ENCODE measurements at regions not wholly inside any gene's neighbourhood (a gene's known extent, or its start where the extent isn't known, plus 50 kb on each side); places are given as distances from the start of the nearest gene placed in this dataset.
"Not testable (repeated sequence)": the region's sequence is repeated elsewhere in the genome, so short reads cannot be mapped to it uniquely, and the experiment has no call there.

DNA sequence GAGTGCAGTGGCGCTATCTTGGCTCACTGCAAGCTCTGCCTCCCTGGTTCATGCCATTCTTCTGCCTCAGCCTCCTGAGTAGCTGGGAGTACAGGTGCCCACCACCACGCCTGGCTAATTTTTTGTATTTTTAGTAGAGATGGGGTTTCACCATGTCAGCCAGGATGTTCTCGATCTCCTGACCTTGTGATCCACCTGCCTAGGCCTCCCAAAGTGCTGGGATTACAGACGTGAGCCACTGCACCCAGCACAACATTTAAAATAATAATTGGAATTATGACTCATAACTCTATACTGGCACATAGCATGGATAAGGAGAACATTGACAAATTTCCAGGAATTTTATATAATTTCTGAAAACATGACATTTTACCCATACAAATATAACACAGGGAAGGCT lies 54.2 kb downstream of the DBET start:
- not testable (repeated sequence) for H3K4me1 ChIP-seq; H3K4me2 ChIP-seq (ENCODE audit: low read length); H2AFZ ChIP-seq

DNA sequence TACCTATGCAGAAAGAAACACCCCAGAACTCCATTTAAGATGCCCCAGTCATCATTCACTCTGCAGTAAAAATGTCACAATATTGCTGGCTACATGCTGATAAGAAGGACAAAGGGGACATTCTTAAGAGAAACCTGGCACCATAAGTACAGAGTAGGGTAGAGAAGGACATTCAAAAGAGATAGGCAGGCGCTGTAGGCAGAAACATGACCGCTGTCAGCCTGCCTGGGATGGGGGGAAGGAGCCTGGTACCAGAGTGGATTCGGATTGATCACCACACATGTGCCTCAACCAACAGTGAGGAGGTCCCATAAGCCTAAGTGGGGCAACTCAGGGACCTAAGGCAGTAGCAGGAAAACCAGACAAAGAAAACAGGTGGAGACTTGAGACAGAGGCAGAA lies 54.1 kb upstream of the DUX4 start:
- not testable (repeated sequence) for H3K27me3 ChIP-seq (ENCODE audit: control insufficient read depth, insufficient read depth, low read length)

More for the DNA sequence above, 54.2 kb downstream of the DBET start:
- not testable (repeated sequence) for H3K27ac ChIP-seq; H3K36me3 ChIP-seq (ENCODE audit: control insufficient read depth, insufficient read depth, low read length); H3K9ac ChIP-seq; H3K27me3 ChIP-seq (ENCODE audit: control insufficient read depth, insufficient read depth, low read length); H3K4me3 ChIP-seq (ENCODE audit: low read depth, low read length); H3K9me3 ChIP-seq (ENCODE audit: control insufficient read depth, low read length); H3K79me2 ChIP-seq

DNA sequence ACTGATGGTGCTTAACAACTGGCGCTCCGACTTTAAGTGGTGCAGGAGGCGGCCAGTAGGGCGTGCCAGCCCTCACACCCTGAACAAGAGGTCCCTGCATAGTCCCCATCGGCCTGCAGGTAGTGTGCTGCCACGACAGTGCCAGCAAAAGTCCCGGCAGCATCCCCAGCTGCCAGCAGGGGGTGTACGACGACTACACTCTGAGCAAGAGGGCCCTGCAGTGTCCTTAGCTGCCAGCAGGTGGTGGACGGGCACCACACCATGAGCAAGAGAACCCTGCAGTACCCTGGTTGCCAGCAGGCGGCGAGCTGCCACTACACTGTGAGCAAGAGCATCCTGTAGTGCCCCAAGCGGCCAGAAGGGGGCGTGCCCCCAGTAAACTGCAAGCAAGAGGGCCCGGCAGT lies 53.5 kb upstream of the DUX4 start:
- not testable (repeated sequence) for H3K4me3 ChIP-seq (ENCODE audit: low read depth, low read length); H2AFZ ChIP-seq; H3K27me3 ChIP-seq (ENCODE audit: control insufficient read depth, insufficient read depth, low read length); H3K4me2 ChIP-seq (ENCODE audit: low read length); H3K9ac ChIP-seq; H3K27ac ChIP-seq; H3K4me1 ChIP-seq; H3K36me3 ChIP-seq (ENCODE audit: control insufficient read depth, insufficient read depth, low read length); H3K9me3 ChIP-seq (ENCODE audit: control insufficient read depth, low read length); H3K79me2 ChIP-seq

More for the DNA sequence above, 54.1 kb upstream of the DUX4 start:
- not testable (repeated sequence) for H3K9ac ChIP-seq; H3K4me2 ChIP-seq (ENCODE audit: low read length); H3K4me3 ChIP-seq (ENCODE audit: low read depth, low read length); H3K4me1 ChIP-seq; H3K27ac ChIP-seq; H3K9me3 ChIP-seq (ENCODE audit: control insufficient read depth, low read length); H3K79me2 ChIP-seq; H3K36me3 ChIP-seq (ENCODE audit: control insufficient read depth, insufficient read depth, low read length); H2AFZ ChIP-seq

DNA sequence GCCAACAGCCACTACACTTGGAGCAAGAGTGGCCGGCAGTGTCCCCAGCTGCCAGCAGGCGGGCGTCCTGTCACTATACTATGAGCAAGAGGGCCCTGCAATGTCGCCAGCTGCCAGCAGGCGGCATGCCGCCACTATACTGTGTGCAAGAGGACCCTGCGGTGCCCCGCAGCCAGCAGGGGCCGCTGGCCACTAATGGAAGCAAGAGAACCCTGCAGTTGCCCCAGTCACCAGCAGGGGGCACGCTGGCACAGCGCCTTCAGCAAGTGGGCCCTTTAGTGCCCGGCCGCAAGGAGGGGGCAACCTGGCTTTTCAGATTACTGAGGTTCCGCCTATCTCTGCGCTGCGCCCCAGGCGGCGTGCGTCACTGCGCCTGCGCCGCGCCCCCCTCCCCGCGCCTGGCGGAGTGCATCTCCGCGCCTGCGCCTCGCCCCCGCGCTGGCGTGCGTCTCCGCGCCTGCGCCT lies 53.0 kb upstream of the DUX4 start:
- H3K36me3 ChIP-seq (ENCODE audit: control insufficient read depth, insufficient read depth, low read length); H3K4me2 ChIP-seq (ENCODE audit: low read length); H3K27ac ChIP-seq; H3K9me3 ChIP-seq (ENCODE audit: control insufficient read depth, low read length); H3K4me1 ChIP-seq; H3K9ac ChIP-seq; H3K4me3 ChIP-seq (ENCODE audit: low read depth, low read length); H2AFZ ChIP-seq; H3K79me2 ChIP-seq; H3K27me3 ChIP-seq (ENCODE audit: control insufficient read depth, insufficient read depth, low read length): not testable (repeated sequence)
- TF ChIP-seq, protein P1, sequence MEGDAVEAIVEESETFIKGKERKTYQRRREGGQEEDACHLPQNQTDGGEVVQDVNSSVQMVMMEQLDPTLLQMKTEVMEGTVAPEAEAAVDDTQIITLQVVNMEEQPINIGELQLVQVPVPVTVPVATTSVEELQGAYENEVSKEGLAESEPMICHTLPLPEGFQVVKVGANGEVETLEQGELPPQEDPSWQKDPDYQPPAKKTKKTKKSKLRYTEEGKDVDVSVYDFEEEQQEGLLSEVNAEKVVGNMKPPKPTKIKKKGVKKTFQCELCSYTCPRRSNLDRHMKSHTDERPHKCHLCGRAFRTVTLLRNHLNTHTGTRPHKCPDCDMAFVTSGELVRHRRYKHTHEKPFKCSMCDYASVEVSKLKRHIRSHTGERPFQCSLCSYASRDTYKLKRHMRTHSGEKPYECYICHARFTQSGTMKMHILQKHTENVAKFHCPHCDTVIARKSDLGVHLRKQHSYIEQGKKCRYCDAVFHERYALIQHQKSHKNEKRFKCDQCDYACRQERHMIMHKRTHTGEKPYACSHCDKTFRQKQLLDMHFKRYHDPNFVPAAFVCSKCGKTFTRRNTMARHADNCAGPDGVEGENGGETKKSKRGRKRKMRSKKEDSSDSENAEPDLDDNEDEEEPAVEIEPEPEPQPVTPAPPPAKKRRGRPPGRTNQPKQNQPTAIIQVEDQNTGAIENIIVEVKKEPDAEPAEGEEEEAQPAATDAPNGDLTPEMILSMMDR (IDR thresholded peaks at IDR 0.05) = peak; percentile 11

DNA sequence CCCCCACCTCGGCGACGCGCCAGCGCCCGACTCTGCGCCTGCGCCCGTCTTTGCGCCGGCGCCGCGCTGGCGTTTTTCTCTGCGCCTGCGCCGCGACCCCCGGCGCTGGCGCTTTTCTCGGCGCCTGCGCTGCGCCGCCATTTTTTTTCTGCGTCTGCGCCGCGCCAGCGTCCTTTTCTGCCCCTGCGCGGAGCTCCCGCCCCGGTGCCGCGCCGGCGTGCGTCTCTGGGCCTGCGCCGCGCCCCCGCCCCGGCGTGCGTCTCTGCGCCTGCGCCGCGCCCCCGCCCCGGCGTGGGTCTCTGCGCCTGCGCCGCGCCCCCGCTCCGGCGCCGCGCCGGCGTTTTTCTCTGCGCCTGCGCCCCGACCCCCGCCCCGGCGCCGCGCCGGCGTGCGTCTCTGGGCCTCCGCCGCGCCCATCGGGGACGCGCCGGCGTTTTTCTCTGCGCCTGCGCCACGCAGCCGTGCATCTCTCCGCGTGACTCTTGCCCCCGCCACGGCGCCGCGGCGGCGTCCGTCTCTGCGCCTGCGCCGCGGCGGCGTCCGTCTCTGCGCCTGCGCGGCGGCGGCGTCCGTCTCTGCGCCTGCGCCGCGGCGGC lies 52.4 kb upstream of the DUX4 start:
- not testable (repeated sequence) for H3K27ac ChIP-seq; H3K79me2 ChIP-seq; H3K4me2 ChIP-seq (ENCODE audit: low read length); H3K4me3 ChIP-seq (ENCODE audit: low read depth, low read length); H3K9me3 ChIP-seq (ENCODE audit: control insufficient read depth, low read length); H3K4me1 ChIP-seq; H3K36me3 ChIP-seq (ENCODE audit: control insufficient read depth, insufficient read depth, low read length); H2AFZ ChIP-seq; H3K9ac ChIP-seq; H3K27me3 ChIP-seq (ENCODE audit: control insufficient read depth, insufficient read depth, low read length)

DNA sequence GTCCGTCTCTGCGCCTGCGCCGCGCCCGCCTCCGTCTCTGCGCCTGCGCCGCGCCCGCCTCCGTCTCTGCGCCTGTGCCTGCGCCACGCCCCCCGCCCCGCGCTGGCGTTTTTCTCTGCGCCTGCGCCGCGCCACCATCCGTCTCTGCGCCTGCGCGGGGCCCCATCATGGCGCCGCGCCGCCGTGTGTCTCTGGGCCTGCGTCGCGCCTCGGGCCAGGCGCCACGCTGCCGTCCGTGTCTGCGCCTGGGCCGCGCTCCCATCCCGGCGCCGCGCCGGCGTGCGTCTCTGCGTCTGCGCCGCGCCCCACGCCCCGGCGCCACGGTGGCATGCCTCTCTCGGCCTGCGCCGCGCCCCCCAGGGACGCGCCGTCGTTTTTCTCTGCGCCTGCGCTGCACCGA lies 51.8 kb upstream of the DUX4 start:
- no peak overlapping the region for H3K9ac ChIP-seq
- H3K4me3 ChIP-seq (ENCODE audit: low read depth, low read length) = no peak overlapping the region

DNA sequence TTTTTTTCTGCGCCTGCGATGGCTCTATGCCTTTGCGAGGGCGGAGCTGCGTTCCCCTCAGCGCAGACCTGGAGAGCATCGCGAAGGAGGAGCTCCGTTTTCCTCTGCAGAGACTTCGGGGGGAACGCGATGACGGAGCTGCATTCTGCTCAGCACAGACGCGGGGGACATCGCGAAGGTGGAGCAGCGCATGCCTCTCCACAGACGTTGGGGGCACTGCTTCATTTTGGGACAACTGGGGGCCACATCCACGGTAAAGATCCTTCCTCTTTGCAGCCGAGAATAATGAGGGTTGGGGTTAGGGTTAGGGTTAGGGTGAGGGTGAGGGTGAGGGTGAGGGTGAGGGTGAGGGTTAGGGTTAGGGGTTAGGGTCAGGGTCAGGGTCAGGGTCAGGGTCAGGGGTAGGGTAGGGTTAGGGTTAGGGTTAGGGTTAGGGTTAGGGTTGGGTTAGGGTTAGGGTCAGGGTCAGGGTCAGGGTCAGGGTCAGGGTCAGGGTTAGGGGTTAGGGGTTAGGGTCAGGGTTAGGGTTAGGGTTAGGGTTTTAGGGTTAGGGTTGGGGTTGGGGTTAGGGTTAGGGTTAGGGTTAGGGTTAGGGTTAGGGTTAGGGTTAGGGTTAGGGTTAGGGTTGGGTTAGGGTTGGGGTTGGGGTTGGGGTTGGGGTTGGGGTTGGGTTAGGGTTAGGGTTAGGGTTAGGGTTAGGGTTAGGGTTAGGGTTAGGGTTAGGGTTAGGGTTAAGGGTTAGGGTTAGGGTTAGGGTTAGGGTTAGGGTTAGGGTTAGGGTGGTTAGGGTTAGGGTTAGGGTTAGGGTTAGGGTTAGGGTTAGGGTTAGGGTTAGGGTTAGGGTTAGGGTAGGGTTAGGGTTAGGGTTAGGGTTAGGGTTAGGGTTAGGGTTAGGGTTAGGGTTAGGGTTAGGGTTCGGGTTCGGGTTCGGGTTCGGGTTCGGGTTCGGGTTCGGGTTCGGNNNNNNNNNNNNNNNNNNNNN lies 51.1 kb upstream of the DUX4 start:
- not testable (repeated sequence) for H3K4me1 ChIP-seq; H3K9me3 ChIP-seq (ENCODE audit: control insufficient read depth, low read length); H3K4me3 ChIP-seq (ENCODE audit: low read depth, low read length); H3K4me2 ChIP-seq (ENCODE audit: low read length); H3K36me3 ChIP-seq (ENCODE audit: control insufficient read depth, insufficient read depth, low read length); H2AFZ ChIP-seq; H3K79me2 ChIP-seq; H3K9ac ChIP-seq; H3K27ac ChIP-seq; H3K27me3 ChIP-seq (ENCODE audit: control insufficient read depth, insufficient read depth, low read length)

More for the DNA sequence above, 51.8 kb upstream of the DUX4 start:
- TF ChIP-seq, protein P1 (IDR thresholded peaks at IDR 0.05) = no peak
- Histone ChIP-seq H3K36me3 (ENCODE audit: control insufficient read depth, insufficient read depth, low read length) (no peaks in the 10 kb centered on the region), H3K27ac (no peak overlapping the region), H3K27me3 (ENCODE audit: control insufficient read depth, insufficient read depth, low read length) (no peaks in the 10 kb centered on the region), H3K4me1 (no peaks in the 10 kb centered on the region), H3K9me3 (ENCODE audit: control insufficient read depth, low read length) (no peaks in the 10 kb centered on the region), H3K79me2 (no peaks in the 10 kb centered on the region), H2AFZ (no peak overlapping the region), H3K4me2 (ENCODE audit: low read length) (no peak overlapping the region)

Measured in parathyroid adenoma (tissue), 2 donors.